Stimulated activated CD8-positive, alpha-beta memory T cell treated with anti-CD3 and anti-CD28 coated beads, Interleukin-12 subunit alpha, Interleukin-12 subunit beta, amount 100 ng/mL, for 1 hour (primary cell): ENCODE measurements at regions not wholly inside any gene's neighbourhood (a gene's known extent, or its start where the extent isn't known, plus 50 kb on each side); places are given as distances from the start of the nearest gene placed in this dataset.
A peak's percentile ranks its signal among the peaks of the same experiment; 100 is the strongest.

Source experiments
- DNase-seq: peaks from one replicate; pipeline ENCODE4 v3.0.0-alpha.2; 2020; ENCODE audit warnings: low read depth

DNA sequence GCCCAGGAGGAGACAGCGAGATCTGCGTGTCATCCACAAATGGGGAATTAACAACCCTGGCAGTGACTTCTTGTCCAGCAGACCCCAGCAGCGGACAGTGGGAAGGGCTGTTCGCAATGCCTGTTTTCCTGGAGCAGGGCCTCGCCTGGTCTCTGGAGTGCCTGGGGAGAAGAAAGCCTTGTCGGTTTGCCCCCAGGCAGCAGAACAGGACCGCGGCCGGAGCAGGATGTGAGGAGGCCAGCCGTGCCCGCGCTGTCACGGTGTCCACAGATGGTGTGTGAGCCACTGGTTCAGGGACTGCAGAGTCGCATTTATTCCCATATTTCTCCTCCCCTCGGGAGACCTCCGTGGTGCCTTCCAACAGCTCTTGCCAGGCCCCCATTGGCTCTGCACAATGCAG, 68.5 kb upstream of the GSE1 start:
- DNase-seq = no peak

DNA sequence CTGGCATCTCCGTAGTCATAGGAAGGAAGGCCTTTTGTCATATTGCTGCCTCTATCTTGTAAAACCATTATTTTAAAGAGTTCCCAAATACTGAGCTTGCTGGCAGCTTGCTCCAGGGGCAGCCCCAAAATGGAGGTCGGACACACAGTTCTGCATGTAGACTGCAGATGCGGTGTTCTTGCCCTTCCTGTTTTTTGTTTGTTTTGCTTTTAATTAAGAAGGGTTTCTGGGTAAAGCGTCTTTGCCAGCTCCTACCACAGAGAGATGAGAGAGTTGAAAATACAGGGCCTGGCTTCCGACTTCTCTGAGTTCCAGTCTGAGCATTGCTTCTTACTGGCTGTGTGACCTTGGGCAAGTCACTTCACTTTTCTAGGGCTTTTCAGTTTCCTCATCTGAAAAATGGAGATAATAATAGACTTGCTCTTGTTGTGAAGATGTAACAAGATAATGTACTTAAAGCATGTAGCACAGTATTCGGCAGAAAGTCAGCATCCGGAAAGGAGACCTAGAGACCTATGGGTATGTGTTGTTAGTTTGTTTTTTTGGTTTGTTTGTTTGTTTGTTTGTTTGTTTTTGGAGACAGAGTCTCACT, 67.8 kb upstream of the GSE1 start:
- DNase-seq = no peak

DNA sequence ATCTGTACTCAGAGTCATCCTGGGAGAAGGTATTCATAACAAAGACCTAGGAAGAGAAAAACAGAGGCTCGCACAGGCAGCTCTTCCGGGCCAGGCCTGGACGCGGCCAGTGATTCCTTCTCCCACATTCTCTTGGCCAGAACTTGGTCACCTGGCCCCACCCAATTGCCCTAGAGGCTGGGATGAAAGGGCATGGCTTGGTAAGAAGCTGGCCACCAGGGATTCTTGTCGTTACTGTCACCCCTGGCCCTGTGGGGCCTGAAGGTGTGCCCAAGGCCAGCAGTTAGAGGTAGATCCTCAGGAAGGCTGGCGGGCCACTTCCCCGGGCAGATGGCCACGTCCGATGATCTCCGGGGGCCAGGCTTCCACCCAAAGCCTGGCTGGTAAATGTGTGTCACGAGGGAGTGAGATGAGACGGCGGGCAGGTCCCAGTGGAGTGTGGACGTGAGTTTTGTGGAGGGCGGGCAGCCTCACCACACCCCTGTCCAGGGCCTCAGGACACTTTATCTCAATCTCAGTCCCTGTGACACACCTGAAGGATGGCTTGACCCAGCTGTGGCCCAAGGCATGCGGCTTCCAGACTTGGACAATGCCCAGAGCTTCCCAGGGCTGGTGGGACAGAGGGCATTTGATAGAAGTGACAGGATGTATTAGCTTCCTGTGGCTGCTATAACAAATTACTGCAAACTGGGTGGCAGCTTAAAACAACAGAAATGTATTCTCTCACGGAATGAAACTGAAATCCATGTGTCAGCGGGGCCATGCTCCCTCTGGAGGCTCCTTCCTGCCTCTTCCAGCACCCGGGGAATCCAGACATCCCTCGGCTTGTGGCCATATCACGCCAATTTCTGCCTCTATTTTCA, 66.3 kb upstream of the GSE1 start:
- no peak for DNase-seq

DNA sequence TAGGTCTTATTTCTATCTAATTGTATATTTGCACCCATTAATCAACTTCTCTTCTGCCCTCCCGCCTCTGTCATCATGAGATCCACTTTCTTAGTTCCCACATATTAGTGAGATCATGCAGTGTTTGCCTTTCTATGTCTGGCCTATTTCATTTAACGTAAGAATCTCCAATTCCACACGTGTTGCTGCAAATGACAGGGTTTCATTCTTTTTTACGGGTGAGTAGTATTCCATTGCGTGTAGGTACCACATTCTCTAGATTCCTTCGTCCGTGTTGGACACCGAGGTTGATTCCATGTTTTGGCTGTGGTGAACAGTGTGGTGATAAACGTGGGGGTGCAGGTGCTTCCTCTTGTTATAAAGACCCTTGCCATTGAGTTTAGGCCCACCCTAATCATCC, 64.7 kb upstream of the GSE1 start:
- no peak for DNase-seq

DNA sequence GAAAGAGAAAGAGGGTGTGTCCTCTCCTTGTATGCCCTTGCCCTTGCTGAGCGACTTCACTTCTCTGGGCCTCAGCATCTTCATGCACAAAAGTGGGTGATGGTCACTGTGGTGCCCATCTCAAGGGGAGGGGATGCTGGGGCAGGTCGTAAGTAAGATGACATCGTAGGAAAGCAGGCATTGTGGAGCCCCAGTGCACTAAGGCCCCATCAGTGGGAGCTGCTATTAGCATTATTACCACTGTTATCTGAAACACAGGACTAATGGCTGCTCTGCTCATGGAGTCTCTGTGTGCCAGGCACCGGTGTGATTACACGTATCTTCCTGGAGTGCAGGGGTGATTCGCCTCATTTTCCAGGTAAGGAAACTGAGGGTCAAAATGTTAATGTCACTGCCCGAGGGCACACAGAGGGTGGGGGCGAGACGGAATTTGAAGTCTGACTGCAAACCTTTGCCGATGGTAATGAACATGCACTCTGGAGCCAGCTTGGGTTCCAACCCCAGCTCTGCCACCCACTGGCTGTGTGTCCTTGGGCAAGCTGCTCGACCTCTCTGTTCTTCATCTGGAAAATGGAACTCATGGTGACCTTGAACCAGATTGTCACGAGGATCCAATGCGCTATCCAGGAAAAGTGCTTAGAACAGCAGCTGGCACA, 63.2 kb upstream of the GSE1 start:
- no peak for DNase-seq

DNA sequence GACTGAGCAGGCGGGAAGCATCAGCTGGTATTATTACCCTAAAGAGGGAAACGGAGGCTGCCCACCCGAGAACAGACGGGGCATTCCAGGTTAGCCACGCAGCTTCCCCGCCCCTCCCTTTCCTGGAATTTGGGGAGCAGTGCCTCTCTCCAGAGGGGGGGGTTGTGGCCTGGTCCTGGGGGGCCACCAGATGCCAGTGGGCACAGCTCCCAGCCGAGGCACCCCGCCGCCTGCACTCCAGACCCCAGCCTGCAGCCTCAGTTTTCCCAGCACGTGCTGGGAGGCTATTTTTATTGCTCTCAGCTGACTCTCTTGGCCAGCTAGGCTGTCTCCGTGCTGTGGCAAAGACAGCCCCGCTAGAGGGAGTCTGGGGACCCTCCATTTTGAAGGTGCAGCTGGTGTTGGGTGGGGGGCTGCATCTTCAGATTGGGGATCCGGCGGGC, 62.7 kb upstream of the GSE1 start:
- DNase-seq = no peak

DNA sequence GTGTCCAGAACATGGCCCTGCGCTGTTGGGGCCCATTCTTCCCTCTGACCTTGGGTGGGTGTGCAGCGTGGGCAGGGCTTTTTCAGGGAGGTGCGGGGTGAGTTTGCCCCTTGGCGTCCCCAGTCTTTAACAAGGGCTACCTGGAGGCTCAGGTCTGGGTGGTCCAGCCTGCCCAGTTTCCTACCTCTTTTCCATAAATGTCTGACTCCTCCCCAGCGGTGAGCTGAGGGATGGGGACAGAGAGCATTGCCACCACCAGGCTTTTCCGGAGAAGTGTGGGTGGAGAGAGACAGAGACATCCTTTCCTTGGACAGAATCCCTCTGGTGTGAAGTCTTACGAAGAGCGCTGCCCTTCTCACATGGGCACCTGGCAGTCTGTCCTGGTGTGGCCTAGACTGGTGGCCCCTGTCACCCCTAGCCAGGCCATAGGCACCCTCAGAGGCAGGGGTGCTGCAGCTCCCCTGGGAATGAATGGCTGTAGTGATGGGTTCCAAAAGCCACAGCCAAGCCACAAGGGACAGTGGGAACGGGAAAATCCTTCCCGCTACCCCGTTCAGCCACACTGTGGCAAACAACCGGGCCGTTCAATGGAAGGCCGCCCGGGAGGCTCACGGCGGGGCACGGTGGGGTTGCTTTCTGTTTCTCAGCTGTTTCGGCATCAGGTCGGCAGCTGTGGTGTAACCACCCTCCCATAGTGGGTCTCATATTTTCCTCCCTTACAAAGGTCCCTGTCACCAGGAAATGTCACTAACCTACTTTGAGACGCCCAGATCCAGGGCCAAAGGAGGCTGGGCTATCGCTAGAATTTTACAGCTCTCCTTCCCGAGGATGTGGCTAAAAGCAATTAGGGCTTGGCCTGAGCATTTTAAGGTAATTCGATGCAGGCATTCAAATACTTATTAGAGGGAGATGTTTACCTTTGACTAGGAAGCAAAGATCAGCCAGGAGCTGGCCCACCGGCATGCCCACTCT, 61.9 kb upstream of the GSE1 start:
- DNase-seq = no peak

DNA sequence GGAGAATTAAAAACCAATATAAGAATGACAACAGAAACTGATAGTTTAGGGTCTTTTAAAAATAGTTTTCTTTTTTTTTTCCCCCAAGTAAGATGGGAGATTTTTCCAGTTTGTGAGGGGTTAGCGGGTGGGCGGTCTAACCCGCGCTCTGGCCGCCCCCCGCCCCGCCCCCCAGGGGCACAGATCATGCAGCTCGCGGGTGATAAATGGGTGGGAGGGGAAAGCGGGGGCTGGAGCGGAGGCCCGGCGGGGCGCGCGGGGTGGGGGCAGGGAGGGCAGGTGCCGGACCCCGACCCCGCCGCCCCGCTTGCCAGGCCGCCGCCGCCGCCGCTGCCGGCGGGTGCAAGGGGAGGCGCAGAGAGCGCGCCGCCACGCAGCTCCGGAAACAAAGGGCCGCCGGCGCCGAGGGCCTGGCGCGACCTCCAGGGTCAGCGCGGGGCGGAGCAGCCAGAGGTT, 60.1 kb upstream of the GSE1 start:
- DNase-seq = no peak

DNA sequence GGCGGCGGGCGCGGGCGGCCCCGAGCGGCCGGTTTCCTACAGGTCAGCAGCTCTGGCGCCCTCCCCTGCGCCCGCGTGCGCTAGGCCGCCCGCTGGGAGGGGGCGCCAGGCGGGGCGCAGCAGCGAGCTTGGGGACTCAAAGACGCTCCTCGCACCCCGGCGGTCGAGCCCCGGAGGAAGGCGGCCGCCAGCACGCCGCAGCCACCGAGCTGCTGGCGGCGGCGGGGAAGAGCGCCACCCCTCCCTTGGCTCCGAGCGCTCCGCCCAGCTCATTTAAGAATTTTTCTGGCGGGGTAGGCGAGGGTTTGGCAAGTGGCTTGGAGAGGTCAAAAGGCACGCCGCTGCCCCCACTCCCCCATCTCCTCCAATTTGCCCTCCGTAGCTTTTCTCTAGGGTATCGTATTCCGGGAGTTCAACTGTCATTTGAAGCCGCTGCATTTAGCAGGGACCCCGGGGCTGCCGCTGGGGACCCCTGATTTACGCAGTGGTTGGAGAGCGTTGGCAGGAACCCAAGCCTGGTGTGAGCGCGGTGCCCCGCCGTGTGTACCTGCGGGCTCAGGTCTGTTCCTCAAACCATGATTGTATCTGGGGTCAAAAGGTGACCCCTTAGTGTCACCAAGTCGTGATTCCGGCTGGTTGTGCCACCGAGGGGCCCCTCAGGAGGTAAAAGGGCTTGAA, 59.5 kb upstream of the GSE1 start:
- DNase-seq = no peak

DNA sequence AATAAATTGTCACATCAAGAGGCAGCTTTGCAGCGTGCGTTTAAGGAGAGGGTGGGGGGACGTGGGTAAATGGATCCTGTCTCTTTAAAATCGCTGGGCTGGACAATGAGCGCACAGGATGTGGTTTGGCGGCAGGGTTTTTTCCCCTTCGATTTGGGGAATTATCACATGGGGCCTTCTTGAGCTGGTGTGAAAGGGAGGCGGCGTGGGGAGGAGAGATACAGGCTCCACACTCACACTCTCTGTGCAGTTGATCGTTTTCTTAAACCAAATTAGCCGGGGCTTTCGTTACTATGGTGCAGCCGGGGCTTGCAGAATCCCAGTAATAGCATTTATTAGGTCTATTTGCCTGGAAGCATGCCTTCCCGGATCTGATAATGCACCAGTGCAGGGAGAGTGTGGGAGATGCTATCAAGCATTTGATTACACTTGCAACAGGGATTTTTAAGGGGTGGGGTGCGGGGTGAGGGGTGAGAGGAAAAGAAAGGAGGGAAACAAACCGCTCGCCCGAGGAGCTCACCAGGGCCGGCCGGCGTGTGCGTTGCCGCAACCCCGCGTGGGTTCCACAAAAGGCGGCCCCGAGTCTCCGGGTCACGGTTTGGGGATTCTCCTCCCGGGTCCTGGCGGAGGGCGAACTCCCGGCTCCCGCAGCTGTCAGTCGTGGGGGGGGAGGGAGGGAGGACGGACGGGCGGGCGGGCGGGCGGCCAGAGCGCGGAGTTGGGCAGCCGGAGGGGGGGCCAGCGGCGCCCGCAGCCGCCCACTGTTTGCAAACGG, 58.8 kb upstream of the GSE1 start:
- peak; percentile 60 for DNase-seq

DNA sequence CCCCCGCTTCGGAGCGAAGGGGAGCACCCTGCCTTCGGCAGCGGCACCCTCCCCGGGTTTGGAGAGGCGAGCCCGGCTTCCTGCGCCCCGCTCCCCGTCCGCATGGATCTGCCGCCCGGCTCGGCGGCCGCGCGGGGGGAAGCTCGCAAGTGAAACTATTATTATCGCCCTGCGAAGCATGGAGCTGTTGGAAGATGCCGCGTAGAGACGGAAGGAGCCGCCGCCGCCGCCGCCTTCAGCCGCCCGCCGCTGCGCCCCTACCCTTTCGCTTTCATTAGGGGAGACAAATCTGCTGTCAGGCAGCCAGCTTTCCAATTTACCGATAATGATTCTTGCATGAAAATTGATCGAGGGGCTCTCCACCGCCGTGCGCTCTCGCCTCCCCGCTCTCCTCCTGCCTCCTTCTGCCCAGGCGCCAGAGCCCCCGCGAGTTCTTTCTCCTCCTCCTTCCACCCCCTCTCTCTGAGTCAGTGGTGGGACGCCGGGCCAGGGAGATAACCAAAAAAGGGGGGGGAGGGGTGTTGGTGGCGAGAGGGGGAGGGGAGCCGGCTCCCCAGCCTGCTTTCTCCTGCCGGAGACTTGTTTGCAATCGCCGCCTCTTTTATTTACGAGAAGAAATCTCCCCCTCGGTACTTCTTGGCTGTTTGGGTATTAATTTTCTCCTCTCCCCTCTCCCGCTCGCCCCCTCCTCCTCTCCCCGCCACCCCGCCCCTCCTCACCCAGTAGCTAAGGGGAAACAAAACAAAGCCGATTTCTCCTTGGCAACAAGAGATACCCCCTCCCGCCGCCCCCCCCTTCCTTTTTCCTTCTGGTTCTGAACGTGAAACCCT, 58.0 kb upstream of the GSE1 start:
- DNase-seq = peak; percentile 34

DNA sequence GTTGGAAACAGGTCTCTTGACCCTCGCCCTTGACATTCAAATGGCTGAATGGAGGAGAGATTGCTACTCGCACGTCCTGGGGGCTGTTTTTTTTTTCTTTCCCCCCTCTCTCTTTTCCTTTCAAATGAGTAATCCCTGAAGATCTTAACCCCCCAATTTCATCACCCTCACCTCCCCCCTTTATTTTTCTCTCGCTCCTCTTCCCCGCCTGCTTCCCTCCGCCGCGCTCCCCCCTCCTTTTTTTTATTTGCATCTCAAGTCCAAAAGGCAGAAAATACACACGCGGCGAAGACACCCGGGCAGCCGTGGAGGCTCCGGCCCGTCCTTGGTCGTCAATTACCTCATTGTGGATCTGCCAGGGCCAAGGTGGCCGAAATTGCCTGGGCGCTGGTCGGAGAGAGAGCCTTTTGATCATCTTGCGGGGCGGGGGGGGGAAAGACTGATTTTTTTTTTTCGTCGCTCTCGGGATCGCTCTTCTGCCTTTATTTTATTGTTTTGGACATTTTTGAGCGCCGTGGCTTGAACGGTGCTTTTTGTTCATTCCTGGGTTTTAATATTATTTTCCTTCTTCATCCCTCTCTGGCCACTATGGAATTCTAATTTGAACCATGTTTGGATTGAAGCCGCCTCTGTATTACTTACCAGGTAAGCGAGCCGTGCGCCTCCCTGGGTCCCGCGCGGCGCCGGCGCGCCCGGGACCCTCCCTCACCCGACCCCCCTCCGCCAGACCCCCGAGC, 57.2 kb upstream of the GSE1 start:
- no peak for DNase-seq

DNA sequence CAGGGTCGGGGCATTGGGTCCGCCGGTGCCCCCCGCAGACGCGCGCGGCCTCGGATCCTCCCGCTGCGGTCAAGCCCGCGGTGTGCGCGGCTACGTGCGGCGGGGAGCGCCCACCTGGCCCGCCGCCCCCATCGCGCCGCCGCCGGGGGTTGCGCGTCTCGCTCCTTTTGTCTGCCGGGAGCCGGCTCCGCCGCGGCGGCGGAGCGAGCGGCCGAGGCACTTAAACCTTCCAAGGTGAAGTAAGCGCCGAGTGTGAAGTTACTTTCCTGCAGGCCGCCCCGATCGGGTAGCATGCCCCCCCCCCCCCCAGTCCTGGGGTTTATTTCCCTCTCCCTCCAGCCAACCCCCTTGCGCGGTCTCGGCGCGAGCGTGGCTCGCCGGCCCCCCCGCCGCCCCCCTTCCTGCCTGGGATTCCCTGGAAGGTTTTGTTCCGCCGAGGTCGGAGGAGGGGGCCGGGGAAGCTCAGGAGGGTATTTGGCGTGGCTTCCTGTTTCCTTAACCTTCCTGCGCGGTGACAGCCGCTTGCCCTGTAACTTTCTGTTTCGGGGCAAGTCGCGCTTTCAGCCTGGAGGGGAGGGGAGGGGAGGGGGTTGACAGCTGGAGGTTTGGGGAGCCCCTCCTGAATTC, 56.6 kb upstream of the GSE1 start:
- DNase-seq = no peak

DNA sequence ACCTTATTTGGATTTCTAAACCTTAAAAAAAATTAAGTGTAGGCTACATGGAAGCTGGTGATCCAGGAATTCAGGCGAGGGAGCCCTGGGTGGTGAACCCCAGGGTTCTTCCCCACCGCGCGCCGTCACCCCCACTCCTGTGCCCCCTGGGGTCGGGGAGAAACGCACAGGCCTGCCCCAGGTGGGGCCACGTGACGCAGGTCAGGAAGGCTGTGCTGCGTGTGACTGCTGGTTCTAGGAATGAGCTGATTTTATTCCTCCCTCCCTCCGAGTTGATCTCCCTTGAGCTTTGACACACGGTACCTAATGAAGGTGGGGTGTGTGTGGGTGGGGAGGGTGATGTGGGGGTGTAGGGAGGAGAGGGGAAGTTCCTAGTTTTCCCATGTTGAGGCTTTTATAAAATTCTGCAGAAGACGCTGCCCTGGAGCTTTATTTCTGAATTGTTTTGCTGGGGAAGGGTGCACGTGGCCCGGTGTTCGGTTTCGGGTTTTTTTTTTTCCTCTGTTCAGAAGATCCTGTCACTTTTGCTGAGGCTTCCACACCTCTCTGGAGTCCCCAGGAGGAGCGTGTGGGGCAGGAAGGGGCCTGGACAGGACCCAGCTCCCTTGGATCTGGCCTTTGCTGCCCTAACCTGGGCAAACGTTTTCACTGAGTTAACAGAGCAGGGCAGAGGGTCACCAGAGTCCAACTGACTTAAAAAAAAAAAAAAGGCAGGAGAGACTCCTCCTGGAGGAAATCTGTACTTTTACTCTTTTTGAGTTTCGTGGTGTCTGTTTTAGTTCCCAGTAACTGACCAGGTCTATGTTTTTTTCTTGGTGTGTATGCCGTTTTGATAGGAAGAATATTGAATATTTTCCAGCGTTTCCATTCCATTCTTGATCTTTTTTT, 55.8 kb upstream of the GSE1 start:
- DNase-seq = no peak

DNA sequence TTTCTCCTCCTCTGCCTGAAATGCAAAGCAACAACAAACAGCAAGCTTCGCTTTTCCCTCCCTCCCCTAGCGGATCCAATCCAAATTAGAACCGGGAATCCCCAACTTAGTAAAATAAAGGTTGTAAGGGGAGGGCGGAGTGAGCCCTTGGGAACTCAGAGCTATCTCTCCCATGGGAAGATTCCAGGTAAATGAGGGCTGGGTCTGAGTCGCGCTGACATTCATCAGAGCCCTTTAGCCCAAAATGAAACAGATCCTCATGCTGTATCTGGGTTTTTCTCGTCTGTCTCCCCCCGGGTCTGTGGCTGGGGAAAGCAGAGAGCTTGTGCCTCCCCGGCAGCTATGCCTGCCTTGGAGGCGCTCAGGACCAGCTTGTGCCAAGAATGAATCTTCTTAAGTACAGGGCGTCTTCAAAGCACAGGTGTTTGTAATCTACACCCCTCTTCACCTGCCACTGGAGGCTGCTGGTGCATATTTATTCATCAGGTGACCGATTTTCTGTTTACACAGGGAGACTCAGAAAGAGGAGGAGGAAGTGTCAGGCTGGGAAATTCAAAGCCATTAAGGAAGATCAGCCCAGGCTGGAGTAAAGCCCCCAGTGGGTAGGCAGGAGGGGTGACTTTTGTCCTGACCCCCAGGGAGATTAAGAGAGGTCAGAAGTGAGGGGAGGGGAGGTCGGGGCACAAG, 55.0 kb upstream of the GSE1 start:
- no peak for DNase-seq

DNA sequence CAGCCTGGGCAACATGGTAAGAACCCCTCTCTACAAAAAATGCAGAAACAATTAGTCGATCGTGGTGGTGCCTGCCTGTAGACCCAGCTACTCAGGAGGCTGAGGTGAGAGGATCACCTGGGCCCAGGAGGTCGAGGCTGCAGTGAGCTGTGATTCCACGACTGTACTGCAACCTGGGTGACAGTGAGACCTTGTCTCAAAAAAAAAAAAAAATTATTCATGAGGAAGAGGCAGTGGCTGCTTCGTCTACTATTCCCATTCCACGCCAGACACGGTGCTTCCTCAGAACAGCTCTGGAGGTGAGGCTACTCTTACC, 52.2 kb upstream of the GSE1 start:
- no peak for DNase-seq
